Thymus (tissue), 11 donors: ENCODE measurements at regions not wholly inside any gene's neighbourhood (a gene's known extent, or its start where the extent isn't known, plus 50 kb on each side); places are given as distances from the start of the nearest gene placed in this dataset.

Experiments
- DNase-seq, 9 donors: peaks; one replicate each; pipeline ENCODE4 v3.0.0-alpha.2; 2013; ENCODE audit warnings: low spot score in 9 of 9, low read depth in 6 of 9, missing footprints in 1 of 9
- H3K27ac ChIP-seq, 2 donors: one replicate each; pipeline ENCODE4 v1.5.1; 2013; ENCODE audit warnings: control low read depth in 1 of 2, low read depth in 1 of 2, low read length in 1 of 2, mild to moderate bottlenecking in 1 of 2, moderate library complexity in 1 of 2
- H3K27me3 ChIP-seq, 2 donors: one replicate each; pipeline ENCODE4 v1.5.1; 2013; ENCODE audit warnings: low read length in 1 of 2; ENCODE audit not compliant: control insufficient read depth in 2 of 2, insufficient read depth in 1 of 2
- H3K36me3 ChIP-seq, 2 donors: one replicate each; pipeline ENCODE4 v1.5.1; 2013; ENCODE audit warnings: low read length in 1 of 2, mild to moderate bottlenecking in 1 of 2, moderate library complexity in 1 of 2; ENCODE audit not compliant: control insufficient read depth in 2 of 2, insufficient read depth in 2 of 2
- H3K4me1 ChIP-seq, 2 donors: one replicate each; pipeline ENCODE4 v1.5.1; 2013; ENCODE audit warnings: low read length in 2 of 2; ENCODE audit not compliant: control insufficient read depth in 2 of 2, insufficient read depth in 2 of 2
- H3K4me3 ChIP-seq, 2 donors: one replicate each; pipeline ENCODE4 v1.5.1; 2013; ENCODE audit warnings: low read length in 2 of 2, control low read depth in 1 of 2, mild to moderate bottlenecking in 1 of 2
- H3K9me3 ChIP-seq, 2 donors: one replicate each; pipeline ENCODE4 v1.5.1; 2013; ENCODE audit warnings: low read length in 1 of 2, mild to moderate bottlenecking in 1 of 2; ENCODE audit not compliant: control insufficient read depth in 2 of 2, insufficient read depth in 1 of 2
- WGBS: extraction: QIAGEN DNeasy Blood & Tissue Kit; methylation state at CpG from one replicate; pipeline ENCODE4 v1.1.7; 2013; 5-methylcytosine and 5-hydroxymethylcytosine counted together
- donor health status: healthy.

DNA sequence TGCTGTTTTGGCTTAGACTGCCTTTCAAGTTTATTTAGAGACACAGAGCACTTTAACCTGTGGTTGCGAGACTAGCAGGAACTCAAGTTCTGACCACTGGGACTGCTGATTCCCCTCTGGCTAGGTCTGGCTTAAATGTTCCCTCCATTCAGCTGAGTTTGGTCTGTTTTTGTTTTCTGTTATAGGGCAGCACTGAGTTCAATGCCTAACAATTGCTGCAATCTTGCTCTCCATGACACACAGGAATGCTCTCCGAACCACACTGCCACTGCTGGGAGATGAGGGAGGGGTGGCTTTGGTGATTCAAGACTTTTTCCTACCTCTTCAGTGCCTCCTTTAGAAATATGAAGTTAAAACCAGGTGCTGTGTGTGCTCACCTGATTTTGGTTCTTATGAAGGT is 106.3 kb upstream of the EOLA2 start:
- no peak overlapping the region for H3K4me3 ChIP-seq
- no peak overlapping the region for H3K27ac ChIP-seq
- H3K9me3 ChIP-seq: no peaks in the 10 kb centered on the region
- H3K36me3 ChIP-seq: no peaks in the 10 kb centered on the region
- 49% methylated on average over 2 of the region's 2 CpGs for WGBS
- no peak for DNase-seq
- no peaks in the 10 kb centered on the region for H3K27me3 ChIP-seq
- no peaks in the 10 kb centered on the region for H3K4me1 ChIP-seq

GRCh38 chrX:150047818-150048217 is 109.5 kb upstream of the EOLA2 start:
- Histone ChIP-seq H3K36me3 (no peaks in the 10 kb centered on the region), H3K9me3 (no peaks in the 10 kb centered on the region), H3K4me1 (no peaks in the 10 kb centered on the region), H3K27ac (no peak overlapping the region), H3K4me3 (no peak overlapping the region), H3K27me3 (no peaks in the 10 kb centered on the region)
- DNase-seq: no peak
- 98% methylated on average over 4 of the region's 4 CpGs for WGBS

DNA sequence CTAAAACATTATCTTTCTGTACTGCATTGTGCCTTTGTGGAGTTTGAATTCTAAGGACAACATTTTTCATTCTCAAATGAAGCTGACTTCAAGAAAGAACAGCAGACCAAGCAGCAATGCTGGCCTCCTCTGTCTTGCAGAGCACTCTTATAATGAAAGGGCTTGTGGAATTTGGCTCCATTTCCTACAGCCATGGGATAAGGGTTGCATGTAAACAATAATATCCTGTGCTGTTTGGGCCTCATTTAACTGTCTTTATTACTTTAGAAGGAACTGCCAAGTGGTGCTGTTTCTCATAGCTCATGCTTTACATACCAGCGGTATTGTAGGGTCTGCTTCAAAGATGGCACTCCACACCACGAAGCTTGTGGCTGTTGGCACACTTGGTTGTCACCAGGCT is 111.4 kb upstream of the EOLA2 start:
- Histone ChIP-seq H3K36me3 (no peaks in the 10 kb centered on the region), H3K27ac (no peak overlapping the region), H3K4me3 (no peak overlapping the region), H3K27me3 (no peaks in the 10 kb centered on the region), H3K4me1 (no peaks in the 10 kb centered on the region), H3K9me3 (no peaks in the 10 kb centered on the region)
- DNase-seq: no peak
- WGBS: 95% methylated on average over 2 of the region's 2 CpGs

DNA sequence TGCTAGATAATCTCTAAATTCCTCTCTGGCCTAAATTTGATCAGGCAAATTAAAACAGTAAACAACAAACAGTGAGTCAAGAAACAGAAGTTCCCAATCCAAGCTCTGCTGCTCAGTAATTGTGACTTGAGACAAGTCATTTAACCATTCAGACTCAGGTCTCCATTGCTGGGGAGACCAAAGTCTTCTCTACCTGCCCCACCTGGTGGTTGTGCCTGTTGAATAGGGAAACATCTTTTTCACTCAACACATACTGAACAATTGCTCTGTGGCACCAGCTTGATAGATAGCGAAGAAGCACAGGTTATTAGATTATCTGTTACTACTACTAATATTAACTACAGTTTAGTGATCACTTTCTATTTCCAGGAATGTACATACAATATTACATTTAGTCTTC is 112.1 kb upstream of the EOLA2 start:
- WGBS: 100% methylated on average over 1 of the region's 1 CpG
- Histone ChIP-seq H3K9me3 (no peaks in the 10 kb centered on the region), H3K36me3 (no peaks in the 10 kb centered on the region), H3K4me1 (no peaks in the 10 kb centered on the region), H3K27me3 (no peaks in the 10 kb centered on the region), H3K27ac (no peak overlapping the region), H3K4me3 (no peak overlapping the region)
- no peak for DNase-seq

GRCh38 chrX:150051096-150051495 is 112.8 kb upstream of the EOLA2 start:
- H3K4me3 ChIP-seq: no peak overlapping the region
- no peaks in the 10 kb centered on the region for H3K36me3 ChIP-seq
- no peaks in the 10 kb centered on the region for H3K27me3 ChIP-seq
- no peaks in the 10 kb centered on the region for H3K9me3 ChIP-seq
- H3K27ac ChIP-seq: no peak overlapping the region
- 19% methylated on average over 2 of the region's 2 CpGs for WGBS
- no peaks in the 10 kb centered on the region for H3K4me1 ChIP-seq
- no peak for DNase-seq

DNA sequence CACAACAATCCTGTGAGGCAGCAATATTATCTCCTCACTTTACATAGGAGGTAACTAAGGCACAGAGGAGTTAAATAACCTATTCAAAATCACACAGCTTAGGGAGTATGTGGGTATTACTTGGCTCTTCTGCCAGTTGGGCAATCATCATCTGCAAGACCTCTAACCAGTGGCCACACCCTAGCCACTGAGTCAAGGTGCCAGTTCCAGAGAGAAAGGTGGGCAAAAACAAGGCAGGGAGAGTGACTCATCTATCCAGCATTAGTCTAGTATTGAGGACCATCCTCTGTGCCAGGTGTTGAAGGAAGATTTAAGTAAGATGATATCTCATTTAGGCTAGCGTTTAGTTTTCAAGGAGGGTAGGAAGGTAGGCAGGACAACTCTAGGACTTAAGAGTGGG is 113.9 kb upstream of the EOLA2 start:
- no peaks in the 10 kb centered on the region for H3K27me3 ChIP-seq
- H3K9me3 ChIP-seq: no peaks in the 10 kb centered on the region
- no peaks in the 10 kb centered on the region for H3K36me3 ChIP-seq
- H3K27ac ChIP-seq: no peak overlapping the region
- DNase-seq: no peak
- no peak overlapping the region for H3K4me3 ChIP-seq
- WGBS: 100% methylated on average over 1 of the region's 1 CpG
- no peaks in the 10 kb centered on the region for H3K4me1 ChIP-seq

DNA sequence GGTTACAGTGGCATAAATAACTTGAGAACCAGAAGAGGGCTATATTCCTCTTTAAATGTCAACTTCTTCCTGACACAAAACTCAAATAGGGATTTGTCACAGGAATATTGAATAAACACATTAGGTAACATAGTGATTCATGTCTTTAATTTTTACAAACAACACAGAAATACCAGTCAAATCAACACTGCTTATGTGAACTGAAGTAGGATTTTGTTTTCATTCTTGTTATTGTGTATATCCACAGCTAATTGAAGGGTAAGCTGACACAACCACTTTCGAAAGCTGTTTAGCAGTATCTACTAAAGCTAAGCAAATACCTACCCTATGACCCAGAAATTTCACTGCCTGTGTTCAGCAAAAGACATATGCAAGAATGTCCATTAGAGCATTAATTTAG is 120.4 kb upstream of the EOLA2 start:
- no peaks in the 10 kb centered on the region for H3K9me3 ChIP-seq
- WGBS: 100% methylated on average over 1 of the region's 1 CpG
- H3K4me3 ChIP-seq: no peak overlapping the region
- no peak for DNase-seq
- no peak overlapping the region for H3K27ac ChIP-seq
- no peaks in the 10 kb centered on the region for H3K4me1 ChIP-seq
- no peaks in the 10 kb centered on the region for H3K36me3 ChIP-seq
- H3K27me3 ChIP-seq: no peaks in the 10 kb centered on the region

DNA sequence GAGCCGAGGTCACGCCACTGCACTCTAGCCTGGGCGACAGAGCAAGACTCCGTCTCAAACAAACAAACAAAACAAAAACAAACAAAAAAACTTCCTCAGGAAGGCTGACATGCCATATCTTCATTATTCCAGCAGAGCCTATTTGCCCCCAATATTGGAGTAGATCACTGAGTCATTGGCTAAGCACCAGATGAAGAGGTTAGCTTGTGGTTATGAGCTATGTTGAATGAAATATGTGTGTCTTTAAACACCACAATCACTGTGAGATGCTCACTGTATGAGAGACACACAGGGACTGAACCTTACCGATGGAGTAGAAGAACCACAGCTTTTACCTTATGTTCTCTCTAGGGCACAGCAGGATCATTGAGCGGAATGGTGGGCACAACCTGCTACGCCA is 122.1 kb upstream of the EOLA2 start:
- no peak for DNase-seq
- WGBS: 92% methylated on average over 7 of the region's 7 CpGs
- H3K36me3 ChIP-seq: no peaks in the 10 kb centered on the region
- no peak overlapping the region for H3K4me3 ChIP-seq
- H3K4me1 ChIP-seq: no peaks in the 10 kb centered on the region
- H3K27me3 ChIP-seq: no peaks in the 10 kb centered on the region
- no peaks in the 10 kb centered on the region for H3K9me3 ChIP-seq
- no peak overlapping the region for H3K27ac ChIP-seq

- Histone ChIP-seq H3K27me3 (no peaks in the 10 kb centered on the region), H3K9me3 (no peaks in the 10 kb centered on the region), H3K27ac (no peak overlapping the region), H3K4me3 (no peak overlapping the region), H3K4me1 (no peaks in the 10 kb centered on the region), H3K36me3 (no peaks in the 10 kb centered on the region)
- DNase-seq: no peak
- WGBS: 42% methylated on average over 8 of the region's 8 CpGs
These were observed 124.2 kb upstream of the EOLA2 start for GRCh38 chrX:150062292-150063137.
